Liver (tissue), 3 donors: ENCODE measurements at regions not wholly inside any gene's neighbourhood (a gene's known extent, or its start where the extent isn't known, plus 50 kb on each side); places are given as distances from the start of the nearest gene placed in this dataset.
"Not testable (repeated sequence)": the region's sequence is repeated elsewhere in the genome, so short reads cannot be mapped to it uniquely, and the experiment has no call there.

Source experiments
- EGR1 ChIP-seq, 2 donors: IDR thresholded peaks; 2 replicates each; pipeline ENCODE4 v1.6.1; 2016 to 2018; ENCODE audit warnings: antibody characterized with exemption in 2 of 2, low read depth in 2 of 2
- GABPA ChIP-seq, 2 donors: IDR thresholded peaks in 1 of 2; conservative IDR thresholded peaks in 1 of 2; 2 replicates each; pipeline ENCODE4 v1.6.1; 2016; ENCODE audit warnings: antibody characterized with exemption in 2 of 2, mild to moderate bottlenecking in 1 of 2, moderate library complexity in 1 of 2
- JUND ChIP-seq, 2 donors: IDR thresholded peaks; 2 replicates each; pipeline ENCODE4 v1.6.1; 2016; ENCODE audit warnings: antibody characterized with exemption in 2 of 2
- RAD21 ChIP-seq, 2 donors: IDR thresholded peaks; 2 replicates each; pipeline ENCODE4 v1.6.1; 2016; ENCODE audit warnings: antibody characterized with exemption in 2 of 2, mild to moderate bottlenecking in 2 of 2
- RXRA ChIP-seq, 2 donors: IDR thresholded peaks; 2 replicates each; pipeline ENCODE4 v1.6.1; 2017 to 2018; ENCODE audit warnings: antibody characterized with exemption in 2 of 2, mild to moderate bottlenecking in 1 of 2
- TAF1 ChIP-seq: conservative IDR thresholded peaks from 2 replicates; pipeline ENCODE4 v1.6.1; 2016; ENCODE audit warnings: antibody characterized with exemption, mild to moderate bottlenecking
- YY1 ChIP-seq: IDR thresholded peaks from 2 replicates; pipeline ENCODE4 v1.6.1; 2016; ENCODE audit warnings: antibody characterized with exemption, mild to moderate bottlenecking
- TF ChIP-seq, protein P1 (sequence below): IDR thresholded peaks from 2 replicates; pipeline ENCODE4 v1.6.1; 2016; ENCODE audit warnings: antibody characterized with exemption
- TF ChIP-seq, protein P2 (sequence below): fragments of 150-350 bp; IDR thresholded peaks from 2 replicates; pipeline ENCODE4 v1.5.1; 2017; ENCODE audit warnings: improper control_type of control experiment, low read depth, low read length; ENCODE audit not compliant: missing input control
- TF ChIP-seq, protein P3 (sequence below): IDR thresholded peaks from 2 replicates; pipeline ENCODE4 v1.6.1; 2016; ENCODE audit warnings: antibody characterized with exemption
- TF ChIP-seq, protein P4 (sequence below): IDR thresholded peaks from 2 replicates; pipeline ENCODE4 v1.6.1; 2016; ENCODE audit warnings: antibody characterized with exemption, mild to moderate bottlenecking
- TF ChIP-seq, protein P5 (sequence below): IDR thresholded peaks from 2 replicates; pipeline ENCODE4 v1.6.1; 2016; ENCODE audit warnings: antibody characterized with exemption
- donor health status: healthy.
- donor health status: healthy.

DNA sequence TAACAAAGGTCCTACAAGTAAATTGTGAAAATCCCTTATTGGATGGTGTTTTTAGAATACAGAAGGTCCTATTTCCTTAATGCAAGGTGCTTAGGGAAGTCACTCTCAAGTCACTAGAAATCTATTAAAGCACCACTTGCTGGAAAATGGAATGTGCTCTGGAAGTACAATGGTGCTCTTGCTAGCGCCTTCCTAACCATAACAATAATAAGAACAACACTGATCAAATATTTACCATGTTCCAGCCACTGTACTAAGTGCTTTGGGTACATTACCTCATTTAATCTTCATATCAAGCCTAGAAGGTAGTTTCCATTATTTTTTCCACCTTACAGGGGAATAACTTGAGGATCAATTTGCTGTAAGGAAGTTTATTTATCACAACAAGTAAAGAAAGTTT, 75.4 kb downstream of the FAM72C start:
- TF ChIP-seq, protein P1, sequence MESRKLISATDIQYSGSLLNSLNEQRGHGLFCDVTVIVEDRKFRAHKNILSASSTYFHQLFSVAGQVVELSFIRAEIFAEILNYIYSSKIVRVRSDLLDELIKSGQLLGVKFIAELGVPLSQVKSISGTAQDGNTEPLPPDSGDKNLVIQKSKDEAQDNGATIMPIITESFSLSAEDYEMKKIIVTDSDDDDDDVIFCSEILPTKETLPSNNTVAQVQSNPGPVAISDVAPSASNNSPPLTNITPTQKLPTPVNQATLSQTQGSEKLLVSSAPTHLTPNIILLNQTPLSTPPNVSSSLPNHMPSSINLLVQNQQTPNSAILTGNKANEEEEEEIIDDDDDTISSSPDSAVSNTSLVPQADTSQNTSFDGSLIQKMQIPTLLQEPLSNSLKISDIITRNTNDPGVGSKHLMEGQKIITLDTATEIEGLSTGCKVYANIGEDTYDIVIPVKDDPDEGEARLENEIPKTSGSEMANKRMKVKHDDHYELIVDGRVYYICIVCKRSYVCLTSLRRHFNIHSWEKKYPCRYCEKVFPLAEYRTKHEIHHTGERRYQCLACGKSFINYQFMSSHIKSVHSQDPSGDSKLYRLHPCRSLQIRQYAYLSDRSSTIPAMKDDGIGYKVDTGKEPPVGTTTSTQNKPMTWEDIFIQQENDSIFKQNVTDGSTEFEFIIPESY, result not testable (repeated sequence)
- TF ChIP-seq, protein P2, sequence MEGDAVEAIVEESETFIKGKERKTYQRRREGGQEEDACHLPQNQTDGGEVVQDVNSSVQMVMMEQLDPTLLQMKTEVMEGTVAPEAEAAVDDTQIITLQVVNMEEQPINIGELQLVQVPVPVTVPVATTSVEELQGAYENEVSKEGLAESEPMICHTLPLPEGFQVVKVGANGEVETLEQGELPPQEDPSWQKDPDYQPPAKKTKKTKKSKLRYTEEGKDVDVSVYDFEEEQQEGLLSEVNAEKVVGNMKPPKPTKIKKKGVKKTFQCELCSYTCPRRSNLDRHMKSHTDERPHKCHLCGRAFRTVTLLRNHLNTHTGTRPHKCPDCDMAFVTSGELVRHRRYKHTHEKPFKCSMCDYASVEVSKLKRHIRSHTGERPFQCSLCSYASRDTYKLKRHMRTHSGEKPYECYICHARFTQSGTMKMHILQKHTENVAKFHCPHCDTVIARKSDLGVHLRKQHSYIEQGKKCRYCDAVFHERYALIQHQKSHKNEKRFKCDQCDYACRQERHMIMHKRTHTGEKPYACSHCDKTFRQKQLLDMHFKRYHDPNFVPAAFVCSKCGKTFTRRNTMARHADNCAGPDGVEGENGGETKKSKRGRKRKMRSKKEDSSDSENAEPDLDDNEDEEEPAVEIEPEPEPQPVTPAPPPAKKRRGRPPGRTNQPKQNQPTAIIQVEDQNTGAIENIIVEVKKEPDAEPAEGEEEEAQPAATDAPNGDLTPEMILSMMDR, result not testable (repeated sequence)
- not testable (repeated sequence) for TF ChIP-seq GABPA (IDR thresholded peaks at IDR 0.05 in 1 of 2, conservative IDR thresholded peaks at IDR 0.05 in 1 of 2); TAF1; RAD21 (IDR thresholded peaks at IDR 0.05); EGR1 (IDR thresholded peaks at IDR 0.05; ENCODE audit: low read depth in 2 of 2); RXRA (IDR thresholded peaks at IDR 0.05); YY1; JUND (IDR thresholded peaks at IDR 0.05)
- TF ChIP-seq, protein P3, sequence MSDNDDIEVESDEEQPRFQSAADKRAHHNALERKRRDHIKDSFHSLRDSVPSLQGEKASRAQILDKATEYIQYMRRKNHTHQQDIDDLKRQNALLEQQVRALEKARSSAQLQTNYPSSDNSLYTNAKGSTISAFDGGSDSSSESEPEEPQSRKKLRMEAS, result not testable (repeated sequence)
- TF ChIP-seq, protein P4, sequence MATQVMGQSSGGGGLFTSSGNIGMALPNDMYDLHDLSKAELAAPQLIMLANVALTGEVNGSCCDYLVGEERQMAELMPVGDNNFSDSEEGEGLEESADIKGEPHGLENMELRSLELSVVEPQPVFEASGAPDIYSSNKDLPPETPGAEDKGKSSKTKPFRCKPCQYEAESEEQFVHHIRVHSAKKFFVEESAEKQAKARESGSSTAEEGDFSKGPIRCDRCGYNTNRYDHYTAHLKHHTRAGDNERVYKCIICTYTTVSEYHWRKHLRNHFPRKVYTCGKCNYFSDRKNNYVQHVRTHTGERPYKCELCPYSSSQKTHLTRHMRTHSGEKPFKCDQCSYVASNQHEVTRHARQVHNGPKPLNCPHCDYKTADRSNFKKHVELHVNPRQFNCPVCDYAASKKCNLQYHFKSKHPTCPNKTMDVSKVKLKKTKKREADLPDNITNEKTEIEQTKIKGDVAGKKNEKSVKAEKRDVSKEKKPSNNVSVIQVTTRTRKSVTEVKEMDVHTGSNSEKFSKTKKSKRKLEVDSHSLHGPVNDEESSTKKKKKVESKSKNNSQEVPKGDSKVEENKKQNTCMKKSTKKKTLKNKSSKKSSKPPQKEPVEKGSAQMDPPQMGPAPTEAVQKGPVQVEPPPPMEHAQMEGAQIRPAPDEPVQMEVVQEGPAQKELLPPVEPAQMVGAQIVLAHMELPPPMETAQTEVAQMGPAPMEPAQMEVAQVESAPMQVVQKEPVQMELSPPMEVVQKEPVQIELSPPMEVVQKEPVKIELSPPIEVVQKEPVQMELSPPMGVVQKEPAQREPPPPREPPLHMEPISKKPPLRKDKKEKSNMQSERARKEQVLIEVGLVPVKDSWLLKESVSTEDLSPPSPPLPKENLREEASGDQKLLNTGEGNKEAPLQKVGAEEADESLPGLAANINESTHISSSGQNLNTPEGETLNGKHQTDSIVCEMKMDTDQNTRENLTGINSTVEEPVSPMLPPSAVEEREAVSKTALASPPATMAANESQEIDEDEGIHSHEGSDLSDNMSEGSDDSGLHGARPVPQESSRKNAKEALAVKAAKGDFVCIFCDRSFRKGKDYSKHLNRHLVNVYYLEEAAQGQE, result not testable (repeated sequence)
- TF ChIP-seq, protein P5, sequence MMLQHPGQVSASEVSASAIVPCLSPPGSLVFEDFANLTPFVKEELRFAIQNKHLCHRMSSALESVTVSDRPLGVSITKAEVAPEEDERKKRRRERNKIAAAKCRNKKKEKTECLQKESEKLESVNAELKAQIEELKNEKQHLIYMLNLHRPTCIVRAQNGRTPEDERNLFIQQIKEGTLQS, result not testable (repeated sequence)
